WTC11 (cell line): ENCODE measurements at regions not wholly inside any gene's neighbourhood (a gene's known extent, or its start where the extent isn't known, plus 50 kb on each side); places are given as distances from the start of the nearest gene placed in this dataset.
A peak's percentile ranks its signal among the peaks of the same experiment; 100 is the strongest.

Source experiments
- ATAC-seq: fragments of 200-7000 bp; cut with Tn5 transposase; 2 replicates; pipeline ENCODE4 v1.10.0; 2021; ENCODE audit warnings: mild to moderate bottlenecking, moderate library complexity
- CTCF ChIA-PET: fragments of 300-600 bp; sonication (Branson Sonifier 250); formaldehyde crosslinking; loops from one replicate; lab custom pipeline; 2021; ENCODE audit warnings: antibody characterized with exemption; lab: Charles Lee
- POLR2A ChIA-PET: fragments of 350-600 bp; sonication (Branson Sonifier 250); formaldehyde crosslinking; loops from one replicate; lab custom pipeline; 2021; ENCODE audit warnings: antibody characterized with exemption; lab: Charles Lee
- DNase-seq: peaks from one replicate; pipeline ENCODE4 v3.0.0; 2021; ENCODE audit warnings: low spot score
- H3K27ac Mint-ChIP-seq: 2 replicates; pipeline ENCODE4 v1.8.0; 2021; ENCODE audit warnings: mixed read lengths
- H3K27me3 Mint-ChIP-seq: 2 replicates; pipeline ENCODE4 v1.8.0; 2021; ENCODE audit warnings: low read depth, mild to moderate bottlenecking, moderate library complexity, mixed read lengths
- H3K36me3 Mint-ChIP-seq: 2 replicates; pipeline ENCODE4 v1.8.0; 2021; ENCODE audit warnings: mixed read lengths
- H3K4me1 Mint-ChIP-seq: 2 replicates; pipeline ENCODE4 v1.8.0; 2022; ENCODE audit warnings: mixed read lengths
- H3K4me3 Mint-ChIP-seq: 2 replicates; pipeline ENCODE4 v1.8.0; 2021; ENCODE audit warnings: mild to moderate bottlenecking, moderate library complexity, mixed read lengths
- H3K9me3 Mint-ChIP-seq: 2 replicates; pipeline ENCODE4 v1.8.0; 2021; ENCODE audit warnings: mixed read lengths
- AR ChIP-seq: fragments of 250-450 bp; sonication (Bioruptor Pico); IDR thresholded peaks from 2 replicates; pipeline ENCODE4 v1.9.0; 2021; ENCODE audit warnings: mild to moderate bottlenecking
- CREM ChIP-seq: sonication (generic); formaldehyde crosslinking; IDR thresholded peaks from 2 replicates; pipeline ENCODE4 v1.8.1; 2022; ENCODE audit warnings: mild to moderate bottlenecking, missing genetic modification reagents, moderate library complexity
- ELF4 ChIP-seq: sonication (generic); formaldehyde crosslinking; IDR thresholded peaks from 2 replicates; pipeline ENCODE4 v1.8.1; 2022; ENCODE audit warnings: low read depth, mild to moderate bottlenecking, moderate library complexity, missing genetic modification reagents
- ERG ChIP-seq: fragments of 250-450 bp; sonication (Bioruptor Pico); IDR thresholded peaks from 2 replicates; pipeline ENCODE4 v1.8.0; 2021; ENCODE audit warnings: mild to moderate bottlenecking
- ETV6 ChIP-seq: sonication (generic); formaldehyde crosslinking; IDR thresholded peaks from 2 replicates; pipeline ENCODE4 v1.8.1; 2022; ENCODE audit warnings: mild to moderate bottlenecking, missing genetic modification reagents
- MAX ChIP-seq: sonication (generic); formaldehyde crosslinking; IDR thresholded peaks from 2 replicates; pipeline ENCODE4 v1.8.0; 2022; ENCODE audit warnings: mild to moderate bottlenecking, missing genetic modification reagents
- MLX ChIP-seq: sonication (generic); formaldehyde crosslinking; IDR thresholded peaks from 2 replicates; pipeline ENCODE4 v1.8.1; 2023; ENCODE audit warnings: mild to moderate bottlenecking, missing genetic modification reagents, moderate library complexity
- MYBL2 ChIP-seq: sonication (generic); formaldehyde crosslinking; IDR thresholded peaks from 2 replicates; pipeline ENCODE4 v1.8.1; 2023; ENCODE audit warnings: mild to moderate bottlenecking, moderate library complexity, missing genetic modification reagents
- NR1H2 ChIP-seq: sonication (generic); formaldehyde crosslinking; IDR thresholded peaks from 2 replicates; pipeline ENCODE4 v1.9.0; 2021; ENCODE audit warnings: mild to moderate bottlenecking, moderate library complexity, missing genetic modification reagents
- PRDM15 ChIP-seq: sonication (generic); formaldehyde crosslinking; IDR thresholded peaks from 2 replicates; pipeline ENCODE4 v1.8.0; 2022; ENCODE audit warnings: missing genetic modification reagents
- USF1 ChIP-seq: sonication (generic); formaldehyde crosslinking; IDR thresholded peaks from 2 replicates; pipeline ENCODE4 v1.8.0; 2022; ENCODE audit warnings: mild to moderate bottlenecking, missing genetic modification reagents
- ZBTB21 ChIP-seq: sonication (generic); formaldehyde crosslinking; IDR thresholded peaks from 2 replicates; pipeline ENCODE4 v1.8.1; 2023; ENCODE audit warnings: mild to moderate bottlenecking, missing genetic modification reagents, borderline replicate concordance
- ZBTB43 ChIP-seq: sonication (generic); formaldehyde crosslinking; IDR thresholded peaks from 2 replicates; pipeline ENCODE4 v1.8.1; 2023; ENCODE audit warnings: mild to moderate bottlenecking, missing genetic modification reagents
- ZNF281 ChIP-seq: sonication (generic); formaldehyde crosslinking; IDR thresholded peaks from 2 replicates; pipeline ENCODE4 v1.8.0; 2023; ENCODE audit warnings: mild to moderate bottlenecking, missing genetic modification reagents
- ZNF532 ChIP-seq: fragments of 250-450 bp; sonication (Bioruptor Pico); IDR thresholded peaks from 2 replicates; pipeline ENCODE4 v1.9.0; 2021; ENCODE audit warnings: mild to moderate bottlenecking, borderline replicate concordance

GRCh38 chr1:234970731-234971476 is 157.7 kb downstream of the TOMM20 start:
- ChIA-PET CTCF (interaction anchor here (1.4 to 2.0 kb wide), 4 partner anchors 12 to 471 kb away, joined by 4 to 15 read pairs (median 10); no protein-coding TSS in a partner anchor), POLR2A (interaction anchor here (0.6 to 1.8 kb wide), 7 partner anchors 9 to 359 kb away, joined by 3 to 11 read pairs (median 4); no protein-coding TSS in a partner anchor)

More at GRCh38 chr1:234970731-234971476, 157.7 kb downstream of the TOMM20 start:
- TF ChIP-seq PRDM15 (CRISPR knock-in tag) (peak; percentile 96), ZNF532 (CRISPR knock-in tag) (no peak), NR1H2 (no peak), USF1 (CRISPR knock-in tag) (no peak), ELF4 (no peak), ZNF281 (CRISPR knock-in tag) (0 out of 2 replicates have a peak, but pooled peaks have one; percentile 39), ERG (CRISPR knock-in tag) (no peak), MLX (CRISPR knock-in tag) (no peak), MYBL2 (CRISPR knock-in tag) (peak; percentile 32; the same call in 1 of the 2 replicates), ZBTB43 (CRISPR knock-in tag) (0 out of 2 replicates have a peak, but pooled peaks have one; percentile 29), ZBTB21 (CRISPR knock-in tag) (no peak), AR (CRISPR knock-in tag) (no peak), ETV6 (CRISPR knock-in tag) (0 out of 2 replicates have a peak, but pooled peaks have one; percentile 40), CREM (CRISPR knock-in tag) (0 out of 2 replicates have a peak, but pooled peaks have one; percentile 39), MAX (CRISPR knock-in tag) (peak; percentile 65)
- peak; percentile 76 for ATAC-seq
- Mint-ChIP-seq H3K4me1 (peaks cover 45% of the 10 kb centered on the region), H3K9me3 (no peaks in the 10 kb centered on the region), H3K27ac (peak overlapping the region; percentile 90), H3K4me3 (peak overlapping the region; percentile 63), H3K36me3 (no peaks in the 10 kb centered on the region), H3K27me3 (peaks cover 14% of the 10 kb centered on the region)
- DNase-seq = peak; percentile 76
